Common myeloid progenitor, CD34-positive (primary cell): ENCODE measurements at regions not wholly inside any gene's neighbourhood (a gene's known extent, or its start where the extent isn't known, plus 50 kb on each side); places are given as distances from the start of the nearest gene placed in this dataset.
"Not testable (repeated sequence)": the region's sequence is repeated elsewhere in the genome, so short reads cannot be mapped to it uniquely, and the experiment has no call there.

Experiments used
- CTCF ChIA-PET: fragments of 350-600 bp; sonication (Branson Sonifier 250); formaldehyde crosslinking; loops from one replicate; lab custom pipeline; 2021; ENCODE audit warnings: antibody characterized with exemption; lab: Charles Lee
- POLR2A ChIA-PET: fragments of 350-600 bp; sonication (Branson Sonifier 250); formaldehyde crosslinking; loops from one replicate; lab custom pipeline; 2021; ENCODE audit warnings: antibody characterized with exemption; lab: Charles Lee
- DNase-seq, 3 donors: peaks; one replicate each; pipeline versions ENCODE4 v3.0.0 to v3.0.0-alpha.2; 2013
- H3K27ac ChIP-seq, 2 experiments: 1 replicate in 1 of 2; 2 replicates in 1 of 2; pipeline ENCODE4 v1.7.0; 2013; ENCODE audit warnings: inconsistent platforms in 2 of 2, low read length in 2 of 2, mild to moderate bottlenecking in 2 of 2, low read depth in 1 of 2, moderate library complexity in 1 of 2; ENCODE audit not compliant: severe bottlenecking in 2 of 2, insufficient read depth in 1 of 2, poor library complexity in 1 of 2
- H3K27me3 ChIP-seq, 5 experiments: replicated peaks in 2 of 5; 1 replicate in 3 of 5; 2 replicates in 2 of 5; pipeline versions ENCODE4 v1.6.1 to v1.7.0; 2013; ENCODE audit warnings: low read length in 4 of 5, mild to moderate bottlenecking in 2 of 5, moderate library complexity in 2 of 5, inconsistent platforms in 1 of 5; ENCODE audit not compliant: insufficient read depth in 5 of 5, control insufficient read depth in 4 of 5
- H3K36me3 ChIP-seq, 4 experiments: 1 replicate in 2 of 4; 2 replicates in 2 of 4; pipeline versions ENCODE4 v1.6.1 to v1.7.0; 2013; ENCODE audit warnings: low read length in 3 of 4, control low read depth in 1 of 4, mild to moderate bottlenecking in 1 of 4; ENCODE audit not compliant: control insufficient read depth in 4 of 4, insufficient read depth in 4 of 4
- H3K4me1 ChIP-seq, 4 experiments: 1 replicate in 3 of 4; 2 replicates in 1 of 4; pipeline versions ENCODE4 v1.6.1 to v1.7.1; 2013; ENCODE audit warnings: low read length in 3 of 4, mild to moderate bottlenecking in 3 of 4, control low read depth in 1 of 4, inconsistent platforms in 1 of 4, moderate library complexity in 1 of 4; ENCODE audit not compliant: control insufficient read depth in 4 of 4, insufficient read depth in 4 of 4; ENCODE audit errors: control extremely low read depth in 1 of 4
- H3K4me3 ChIP-seq, 7 experiments: 1 replicate in 4 of 7; 2 replicates in 3 of 7; pipeline versions ENCODE4 v1.5.1 to v1.7.0; 2013; ENCODE audit warnings: mild to moderate bottlenecking in 7 of 7, low read length in 6 of 7, moderate library complexity in 6 of 7, inconsistent platforms in 2 of 7, low read depth in 2 of 7, control low read depth in 1 of 7; ENCODE audit not compliant: insufficient read depth in 4 of 7, control insufficient read depth in 1 of 7; ENCODE audit errors: extremely low read depth in 1 of 7
- H3K9me3 ChIP-seq, 5 experiments: 1 replicate in 4 of 5; 2 replicates in 1 of 5; pipeline versions ENCODE4 v1.6.1 to v1.7.1; 2013; ENCODE audit warnings: low read length in 4 of 5, mild to moderate bottlenecking in 2 of 5, inconsistent platforms in 1 of 5, low read depth in 1 of 5, moderate library complexity in 1 of 5; ENCODE audit not compliant: control insufficient read depth in 4 of 5, insufficient read depth in 2 of 5; ENCODE audit errors: control extremely low read depth in 1 of 5
- WGBS: methylation state at CpG from one replicate; pipeline ENCODE4 v1.1.5; 2013; ENCODE audit not compliant: insufficient coverage; 5-methylcytosine and 5-hydroxymethylcytosine counted together

DNA sequence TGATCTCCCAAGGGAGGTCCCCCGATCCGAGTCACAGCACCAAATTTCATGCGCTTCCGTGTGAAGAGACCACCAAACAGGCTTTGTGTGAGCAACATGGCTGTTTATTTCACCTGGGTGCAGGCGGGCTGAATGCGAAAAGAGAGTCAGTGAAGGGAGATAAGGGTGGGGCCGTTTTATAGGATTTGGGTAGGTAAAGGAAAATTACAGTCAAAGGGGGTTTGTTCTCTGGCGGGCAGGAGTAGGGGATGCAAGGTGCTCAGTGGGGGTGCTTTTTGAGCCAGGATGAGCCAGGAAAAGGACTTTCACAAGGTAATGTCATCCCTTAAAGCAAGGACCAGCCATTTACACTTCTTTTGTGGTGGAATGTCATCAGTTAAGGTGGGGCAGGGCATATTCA, 309.2 kb upstream of the PAPPA start:
- H3K4me3 ChIP-seq, H3K36me3 ChIP-seq, POLR2A ChIA-PET, H3K4me1 ChIP-seq, CTCF ChIA-PET, DNase-seq, H3K27ac ChIP-seq, H3K9me3 ChIP-seq, H3K27me3 ChIP-seq: not testable (repeated sequence)
- WGBS: no CpG with 5 or more reads among the region's 8 CpGs

DNA sequence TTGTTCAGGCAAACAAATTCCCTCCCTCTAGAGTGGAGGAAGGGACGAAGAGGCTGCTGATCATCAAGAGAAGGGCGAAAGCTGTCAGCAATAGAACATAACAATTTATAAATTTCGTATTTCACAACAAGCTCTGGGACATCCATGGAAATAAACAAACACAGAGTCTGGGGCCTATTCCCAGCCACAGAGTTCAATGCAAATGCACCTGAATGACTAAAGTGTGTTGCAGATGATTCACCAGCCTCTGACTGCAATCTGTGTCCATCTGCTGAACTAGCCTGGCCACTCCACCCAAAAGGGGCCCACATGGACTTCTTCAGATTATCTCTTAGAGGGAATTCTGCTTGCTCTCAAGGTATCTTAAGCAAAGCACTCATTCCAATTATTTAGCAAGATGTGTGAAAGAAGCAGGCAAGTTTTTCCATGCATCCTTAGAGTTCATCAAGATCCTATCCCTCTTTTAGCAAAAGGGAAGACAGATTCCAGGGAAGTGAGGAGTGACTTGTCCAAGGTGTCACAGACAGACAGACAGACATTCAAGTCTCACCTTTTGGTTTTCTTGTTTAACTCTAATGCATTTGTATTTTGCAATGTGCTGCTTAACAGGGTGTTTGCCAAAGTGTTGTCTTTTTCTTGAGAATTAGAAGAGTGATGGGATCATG, 307.8 kb upstream of the PAPPA start:
- Histone ChIP-seq H3K4me1 (no peaks in the 10 kb centered on the region), H3K9me3 (no peaks in the 10 kb centered on the region), H3K27ac (no peak overlapping the region), H3K4me3 (no peak overlapping the region), H3K36me3 (no peaks in the 10 kb centered on the region), H3K27me3 (no peaks in the 10 kb centered on the region)
- no peak for DNase-seq
- ChIA-PET POLR2A (no interaction called here), CTCF (no interaction called here)
- 100% methylated on average over 1 of the region's 3 CpGs for WGBS

DNA sequence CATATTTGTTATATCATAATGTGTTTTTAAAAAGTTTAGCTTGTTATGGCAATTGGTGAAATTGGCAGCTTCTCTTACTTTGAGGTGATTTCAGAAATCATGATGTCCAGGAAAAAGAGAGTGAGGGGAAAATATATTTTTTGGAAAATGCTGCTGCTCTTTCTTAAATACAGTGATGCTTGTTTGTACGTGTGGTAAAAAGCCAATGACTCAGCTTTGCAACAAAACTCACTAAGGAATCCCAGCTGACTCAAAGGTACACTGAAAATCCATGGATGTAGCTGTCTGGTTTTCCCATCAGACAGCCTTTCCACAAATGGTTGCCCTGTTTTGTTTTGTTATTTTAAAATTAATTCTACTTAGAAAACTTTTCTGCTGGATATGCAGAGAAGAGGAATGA, 306.4 kb upstream of the PAPPA start:
- Histone ChIP-seq H3K27me3 (no peaks in the 10 kb centered on the region), H3K4me1 (no peaks in the 10 kb centered on the region), H3K9me3 (no peaks in the 10 kb centered on the region), H3K27ac (no peak overlapping the region), H3K36me3 (no peaks in the 10 kb centered on the region), H3K4me3 (no peak overlapping the region)
- POLR2A ChIA-PET: no interaction called here
- 100% methylated on average over 1 of the region's 1 CpG for WGBS
- CTCF ChIA-PET: no interaction called here
- DNase-seq: no peak

DNA sequence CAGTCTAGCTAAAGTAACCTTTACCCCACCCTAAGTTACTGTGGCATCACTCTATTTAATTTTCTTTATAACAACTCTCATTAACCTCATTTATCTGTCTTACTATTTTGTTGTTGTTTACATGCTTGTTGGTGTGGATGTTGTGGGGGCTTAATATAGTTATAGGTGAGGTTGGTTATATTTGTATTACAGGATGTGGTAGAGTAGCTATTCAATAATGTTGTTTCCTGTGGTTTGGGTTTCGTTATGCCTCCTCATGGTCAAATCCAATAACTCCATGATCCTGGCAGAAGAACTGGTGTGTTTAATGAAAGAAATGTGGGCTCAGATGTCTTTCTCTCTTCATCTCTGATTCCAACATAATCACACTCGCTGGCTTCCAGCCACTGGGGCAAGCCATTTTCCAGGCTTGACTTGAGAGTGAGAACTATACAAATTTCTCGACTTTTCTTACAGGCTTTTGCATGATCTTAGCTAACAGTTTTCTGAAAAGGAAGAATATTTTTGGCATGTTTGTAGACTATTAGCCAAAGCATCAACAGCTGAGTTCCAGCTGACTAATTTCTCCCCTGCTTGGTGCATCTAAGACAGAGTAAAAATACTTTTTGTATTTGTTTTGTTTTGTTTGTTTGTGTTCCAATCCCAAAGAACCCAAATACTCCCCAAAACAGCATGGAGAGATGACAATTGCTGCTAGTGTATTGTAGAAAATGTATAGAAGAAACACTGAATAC, 303.7 kb upstream of the PAPPA start:
- ChIA-PET POLR2A (no interaction called here), CTCF (no interaction called here)
- no peak for DNase-seq
- H3K9me3 ChIP-seq: no peaks in the 10 kb centered on the region
- H3K4me1 ChIP-seq: no peaks in the 10 kb centered on the region
- no peak overlapping the region for H3K27ac ChIP-seq
- no peak overlapping the region for H3K4me3 ChIP-seq
- no peaks in the 10 kb centered on the region for H3K36me3 ChIP-seq
- WGBS: 94% methylated on average over 2 of the region's 3 CpGs
- no peaks in the 10 kb centered on the region for H3K27me3 ChIP-seq

DNA sequence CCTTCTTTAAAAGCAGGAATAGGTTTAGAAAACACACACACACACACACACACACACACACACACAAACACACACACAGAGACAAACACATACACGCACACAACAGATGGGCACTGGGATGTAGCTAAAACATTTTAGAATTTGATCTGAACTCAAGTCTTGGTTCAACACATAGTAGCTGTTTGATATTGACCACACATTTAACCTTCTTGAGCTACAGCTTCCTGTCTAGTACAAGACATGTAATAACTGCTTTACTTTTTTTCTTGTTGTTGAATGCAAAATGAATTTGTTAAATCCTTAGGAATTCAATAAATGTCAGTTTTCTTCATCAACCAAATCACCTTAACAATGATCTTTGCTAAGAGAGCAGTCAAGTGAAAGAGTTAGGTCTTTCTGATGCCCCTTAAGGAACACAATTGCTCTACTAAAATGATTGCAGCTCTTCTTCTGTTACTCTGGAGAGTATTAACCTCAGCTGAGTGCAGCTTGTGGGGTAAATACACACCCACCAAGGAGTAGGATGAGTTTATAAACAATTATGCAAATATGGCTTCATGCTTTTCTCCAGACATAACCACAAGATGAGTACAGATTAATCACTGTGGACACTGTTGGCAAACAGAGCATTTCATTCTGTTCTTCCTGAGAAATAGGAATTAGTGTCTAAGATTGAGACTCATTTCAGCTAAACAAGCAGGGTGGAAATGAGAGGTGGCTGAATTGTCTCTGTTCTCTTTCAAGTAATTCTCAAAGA, 302.9 kb upstream of the PAPPA start:
- WGBS: 0% methylated on average over 1 of the region's 1 CpG
- ChIA-PET CTCF (no interaction called here), POLR2A (no interaction called here)
- Histone ChIP-seq H3K4me1 (no peaks in the 10 kb centered on the region), H3K27ac (no peak overlapping the region), H3K9me3 (no peaks in the 10 kb centered on the region), H3K36me3 (no peaks in the 10 kb centered on the region), H3K27me3 (no peaks in the 10 kb centered on the region), H3K4me3 (no peak overlapping the region)
- DNase-seq: no peak

DNA sequence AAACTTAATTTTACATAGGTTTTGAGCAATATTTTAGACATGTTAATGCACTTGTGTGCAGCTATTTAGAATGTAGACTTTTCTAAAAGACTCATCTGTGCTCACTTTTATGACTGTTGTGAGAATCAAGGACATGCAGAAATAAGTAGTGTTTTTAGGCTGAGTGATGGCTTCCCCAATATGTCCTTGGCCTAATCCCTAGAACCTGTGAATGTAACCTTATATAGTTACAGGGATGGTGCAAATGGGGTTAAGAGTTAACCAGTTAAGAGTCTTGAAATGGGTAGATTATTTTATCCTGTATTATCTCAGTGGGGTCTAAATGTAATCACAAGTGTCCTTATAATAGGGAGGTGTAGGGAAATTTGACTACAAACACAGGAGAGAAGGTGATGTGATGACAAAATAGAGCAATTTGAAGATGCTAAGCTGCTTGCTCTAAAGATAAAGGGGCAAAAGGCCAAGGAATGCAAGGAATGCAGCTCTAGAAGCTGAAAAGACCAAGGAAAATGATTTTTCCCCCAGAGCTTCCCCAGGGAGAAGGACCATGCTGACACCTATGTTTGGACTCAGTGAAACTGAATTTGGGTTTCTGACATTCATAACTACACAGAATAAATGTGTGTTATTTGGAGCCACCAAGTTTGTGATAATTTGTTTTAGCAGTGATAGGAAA, 298.0 kb upstream of the PAPPA start:
- DNase-seq: no peak
- no peaks in the 10 kb centered on the region for H3K4me1 ChIP-seq
- ChIA-PET POLR2A (no interaction called here), CTCF (no interaction called here)
- no peaks in the 10 kb centered on the region for H3K27me3 ChIP-seq
- no peaks in the 10 kb centered on the region for H3K36me3 ChIP-seq
- H3K4me3 ChIP-seq: no peak overlapping the region
- no peaks in the 10 kb centered on the region for H3K9me3 ChIP-seq
- H3K27ac ChIP-seq: no peak overlapping the region

DNA sequence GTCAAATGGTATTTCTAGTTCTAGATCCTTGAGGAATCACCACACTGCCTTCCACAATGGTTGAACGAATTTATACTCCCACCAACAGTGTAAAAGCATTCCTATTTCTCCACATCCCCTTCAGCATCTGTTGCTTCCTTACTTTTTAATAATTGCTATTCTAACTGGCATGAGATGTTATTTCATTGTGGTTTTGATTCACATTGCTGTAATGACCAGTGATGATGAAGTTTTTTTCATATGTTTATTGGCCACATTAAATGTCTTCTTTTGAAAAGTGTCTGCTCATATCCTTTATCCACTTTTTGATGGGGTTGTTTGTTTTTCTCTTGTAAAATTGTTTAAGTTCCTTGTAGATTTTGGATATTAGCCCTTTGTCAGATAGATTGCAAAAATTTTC, 295.2 kb upstream of the PAPPA start:
- H3K27ac ChIP-seq, H3K4me3 ChIP-seq, POLR2A ChIA-PET, CTCF ChIA-PET, H3K27me3 ChIP-seq, DNase-seq, H3K9me3 ChIP-seq, H3K4me1 ChIP-seq, H3K36me3 ChIP-seq: not testable (repeated sequence)
- WGBS: no CpG with 5 or more reads among the region's 1 CpG
